ENCODE measurements at regions not wholly inside any gene's neighbourhood (a gene's known extent, or its start where the extent isn't known, plus 50 kb on each side); places are given as distances from the start of the nearest gene placed in this dataset.

DNA sequence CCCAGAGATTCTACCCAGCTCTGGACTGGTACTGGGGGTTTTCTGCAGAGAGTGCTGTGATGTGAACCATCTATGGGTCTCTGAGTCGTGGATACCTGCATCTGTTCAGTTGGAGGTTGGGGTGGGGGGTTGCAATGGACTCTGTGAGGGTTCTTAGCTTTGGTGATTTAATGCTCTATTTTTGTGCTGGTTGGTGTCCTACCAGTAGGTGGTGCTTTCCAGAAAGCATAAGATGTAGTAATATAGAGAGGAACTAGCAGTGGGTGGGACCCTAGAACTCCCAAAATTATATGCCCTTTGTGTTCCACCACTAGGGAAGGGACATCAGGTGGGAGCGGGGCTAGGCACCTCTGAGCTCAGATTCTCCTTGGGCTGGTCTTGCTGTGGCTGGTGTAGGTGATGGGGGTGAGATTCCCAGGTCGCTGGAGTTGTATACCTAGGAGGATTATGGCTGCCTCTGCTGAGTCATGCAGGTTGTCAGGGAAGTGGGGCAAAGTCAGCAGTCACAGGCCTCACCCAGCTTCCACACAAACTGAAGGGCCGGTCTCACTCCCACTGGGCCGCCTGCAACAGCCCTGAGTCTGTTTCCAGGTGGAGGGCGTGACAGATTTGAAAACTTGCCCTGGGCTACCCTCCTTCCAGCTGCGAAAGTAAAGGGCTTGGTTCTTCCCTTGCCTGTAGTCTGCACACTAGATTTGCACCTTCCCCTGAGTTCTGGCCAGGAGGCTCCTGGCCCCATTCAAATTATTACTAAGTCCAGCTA, 573.0 kb upstream of the SLITRK1 start:
- TF ChIP-seq POLR2A (IDR thresholded peaks at IDR 0.05), result no peak
- TF ChIP-seq, protein P1, sequence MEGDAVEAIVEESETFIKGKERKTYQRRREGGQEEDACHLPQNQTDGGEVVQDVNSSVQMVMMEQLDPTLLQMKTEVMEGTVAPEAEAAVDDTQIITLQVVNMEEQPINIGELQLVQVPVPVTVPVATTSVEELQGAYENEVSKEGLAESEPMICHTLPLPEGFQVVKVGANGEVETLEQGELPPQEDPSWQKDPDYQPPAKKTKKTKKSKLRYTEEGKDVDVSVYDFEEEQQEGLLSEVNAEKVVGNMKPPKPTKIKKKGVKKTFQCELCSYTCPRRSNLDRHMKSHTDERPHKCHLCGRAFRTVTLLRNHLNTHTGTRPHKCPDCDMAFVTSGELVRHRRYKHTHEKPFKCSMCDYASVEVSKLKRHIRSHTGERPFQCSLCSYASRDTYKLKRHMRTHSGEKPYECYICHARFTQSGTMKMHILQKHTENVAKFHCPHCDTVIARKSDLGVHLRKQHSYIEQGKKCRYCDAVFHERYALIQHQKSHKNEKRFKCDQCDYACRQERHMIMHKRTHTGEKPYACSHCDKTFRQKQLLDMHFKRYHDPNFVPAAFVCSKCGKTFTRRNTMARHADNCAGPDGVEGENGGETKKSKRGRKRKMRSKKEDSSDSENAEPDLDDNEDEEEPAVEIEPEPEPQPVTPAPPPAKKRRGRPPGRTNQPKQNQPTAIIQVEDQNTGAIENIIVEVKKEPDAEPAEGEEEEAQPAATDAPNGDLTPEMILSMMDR (IDR thresholded peaks at IDR 0.05 in 8 of 11, conservative IDR thresholded peaks at IDR 0.05 in 3 of 11), result no peak
